GM12878 (cell line): ENCODE measurements at regions not wholly inside any gene's neighbourhood (a gene's known extent, or its start where the extent isn't known, plus 50 kb on each side); places are given as distances from the start of the nearest gene placed in this dataset.

Experiments
- ATAC-seq: fragments of 200-7000 bp; cut with Tn5 transposase; 3 replicates; pipeline ENCODE4 v1.9.1; 2020; ENCODE audit warnings: mild to moderate bottlenecking, moderate library complexity
- BruUV-seq: library from RNA; stranded (reverse); fragments of 400-500 nt; replicated peaks from 2 replicates; lab custom pipeline; 2021; lab: Mats Ljungman, UMichigan
- CTCF ChIA-PET: fragments of 300-600 bp; sonication (Branson Sonifier 250); formaldehyde crosslinking; extraction: SDS; loops from one replicate; lab custom pipeline; 2021; ENCODE audit warnings: inconsistent platforms; lab: Yijun Ruan, JAX
- POLR2A ChIA-PET: fragments of 350-600 bp; formaldehyde crosslinking; extraction: SDS; loops from one replicate; lab custom pipeline; 2021; ENCODE audit warnings: inconsistent platforms; lab: Charles Lee
- RAD21 ChIA-PET: fragments of 300-600 bp; sonication (Branson Sonifier 250); formaldehyde crosslinking; loops from one replicate; lab custom pipeline; 2023; ENCODE audit warnings: antibody characterized with exemption; ENCODE audit not compliant: unreplicated experiment; lab: Charles Lee
- SMC1A ChIA-PET: fragments of 300-600 bp; sonication (Branson Sonifier 250); formaldehyde crosslinking; loops from one replicate; lab custom pipeline; 2023; ENCODE audit not compliant: unreplicated experiment, uncharacterized antibody; lab: Charles Lee
- DNase-seq: peaks from one replicate; pipeline ENCODE4 v3.0.0-alpha.2; 2011; ENCODE audit warnings: low read depth, low spot score
- FAIRE-seq: peaks from 3 replicates; lab custom pipeline; 2011; peaks lifted over from hg19 to GRCh38; lab: Jason Lieb, UNC
- H2AFZ ChIP-seq: 2 replicates; pipeline ENCODE4 v1.6.0; 2011; ENCODE audit warnings: low read depth, low read length, control low read depth; ENCODE audit not compliant: control insufficient read depth
- H3K27ac ChIP-seq: 2 replicates; pipeline ENCODE4 v1.5.1; 2011; ENCODE audit warnings: control low read depth; ENCODE audit not compliant: control insufficient read depth, insufficient read depth
- H3K27me3 ChIP-seq, 2 experiments: replicated peaks in 1 of 2; 2 replicates each; pipeline versions ENCODE4 v1.6.0 to v1.6.1; 2011; ENCODE audit warnings: low read length in 1 of 2; ENCODE audit not compliant: control insufficient read depth in 2 of 2, insufficient read depth in 2 of 2
- H3K36me3 ChIP-seq, 2 experiments: 2 replicates each; pipeline ENCODE4 v1.5.1; 2011; ENCODE audit warnings: low read length in 1 of 2; ENCODE audit not compliant: control insufficient read depth in 2 of 2, insufficient read depth in 2 of 2
- H3K4me1 ChIP-seq: 2 replicates; pipeline ENCODE4 v1.6.1; 2011; ENCODE audit warnings: mild to moderate bottlenecking, low read length, moderate library complexity, mixed read lengths; ENCODE audit not compliant: control insufficient read depth, insufficient read depth
- H3K4me2 ChIP-seq: 2 replicates; pipeline ENCODE4 v1.6.0; 2011; ENCODE audit warnings: control low read depth; ENCODE audit not compliant: control insufficient read depth, insufficient read depth
- H3K4me3 ChIP-seq: fragments of 200-600 bp; sonication (generic); 2 replicates; pipeline ENCODE4 v1.5.1; 2016
- H3K79me2 ChIP-seq: 2 replicates; pipeline ENCODE4 v1.6.0; 2011; ENCODE audit warnings: low read length; ENCODE audit not compliant: control insufficient read depth, insufficient read depth
- H3K9ac ChIP-seq: 2 replicates; pipeline ENCODE4 v1.8.0; 2011; ENCODE audit warnings: low read length, control low read depth, mixed read lengths; ENCODE audit not compliant: control insufficient read depth, insufficient read depth
- H3K9me3 ChIP-seq: replicated peaks from 3 replicates; pipeline ENCODE4 v1.5.1; 2011; ENCODE audit warnings: mild to moderate bottlenecking, low read length; ENCODE audit not compliant: control insufficient read depth, insufficient read depth
- H4K20me1 ChIP-seq: 2 replicates; pipeline ENCODE4 v1.6.0; 2011; ENCODE audit not compliant: control insufficient read depth, insufficient read depth
- RELA ChIP-seq: fragments of 450-650 bp; IDR thresholded peaks from 2 replicates; pipeline ENCODE4 v1.8.0; 2014; ENCODE audit warnings: borderline replicate concordance; ENCODE audit not compliant: partially characterized antibody
- SMC3 ChIP-seq: IDR thresholded peaks from 2 replicates; pipeline ENCODE4 v1.6.1; 2011; ENCODE audit warnings: low read length, improper control_type of control experiment, borderline replicate concordance
- USF1 ChIP-seq: IDR thresholded peaks from 2 replicates; pipeline ENCODE4 v1.6.1; 2011; ENCODE audit warnings: borderline replicate concordance, low read depth, mild to moderate bottlenecking, moderate library complexity, mixed read lengths, low read length; ENCODE audit not compliant: insufficient read depth; ENCODE audit errors: extremely low read length
- YY1 ChIP-seq: IDR thresholded peaks from 2 replicates; pipeline ENCODE4 v1.6.1; 2011; ENCODE audit warnings: low read depth, mild to moderate bottlenecking, low read length
- WGBS: methylation state at CpG from one replicate; pipeline ENCODE4 v1.1.6; 2016; ENCODE audit warnings: low lambda C conversion rate; ENCODE audit not compliant: insufficient replicate concordance, insufficient coverage; ENCODE audit errors: missing lambda C conversion rate; 5-methylcytosine and 5-hydroxymethylcytosine counted together
- in situ Hi-C: fragments of 300-500 bp; cut with MboI; formaldehyde crosslinking; loops from 9 replicates; pipeline ENCODE4 v1.14.3; 2018; ENCODE audit warnings: mixed read lengths
- intact Hi-C: fragments of 100-400 bp; cut with micrococcal nuclease; formaldehyde crosslinking; loops from one replicate; pipeline ENCODE4 v1.14.2; 2022; ENCODE audit not compliant: unreplicated experiment
- TF ChIP-seq, protein P1 (sequence below): IDR thresholded peaks from 2 replicates; pipeline ENCODE4 v1.6.1; 2012; ENCODE audit warnings: low read depth, low read length, improper control_type of control experiment

DNA sequence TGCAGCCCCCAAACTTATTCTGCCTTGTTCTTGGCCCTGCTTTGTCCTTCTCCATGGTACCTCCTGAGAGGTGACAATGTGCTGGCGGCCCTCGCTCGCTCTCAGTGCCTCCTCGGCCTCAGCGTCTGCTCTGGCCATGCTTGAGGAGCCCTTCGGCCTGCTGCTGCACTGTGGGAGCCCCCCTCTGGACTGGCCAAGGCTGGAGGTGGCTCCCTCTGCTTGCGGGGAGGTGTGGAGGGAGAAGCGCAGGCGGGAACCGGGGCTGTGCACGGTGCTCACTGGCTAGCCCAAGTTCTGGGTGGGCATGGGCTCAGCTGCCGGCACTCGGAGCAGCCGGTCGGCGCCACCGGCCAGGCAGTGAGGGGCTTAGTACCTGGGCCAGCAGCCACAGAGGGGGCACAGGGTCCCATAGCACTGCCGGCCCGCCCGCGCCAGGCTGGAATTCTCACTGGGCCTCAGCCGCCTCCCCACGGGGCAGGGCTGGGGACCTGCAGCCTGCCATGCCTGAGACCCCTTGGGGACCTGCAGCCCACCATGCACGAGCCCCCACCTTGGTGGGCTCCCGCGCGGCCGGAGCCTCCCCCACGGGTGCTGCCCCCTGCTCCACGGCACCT, 55.9 kb upstream of the RALGAPA2 start (continued):
- TF ChIP-seq USF1 (no peak), RELA (no peak)
- TF ChIP-seq, all 136 proteins: peak for 0

DNA sequence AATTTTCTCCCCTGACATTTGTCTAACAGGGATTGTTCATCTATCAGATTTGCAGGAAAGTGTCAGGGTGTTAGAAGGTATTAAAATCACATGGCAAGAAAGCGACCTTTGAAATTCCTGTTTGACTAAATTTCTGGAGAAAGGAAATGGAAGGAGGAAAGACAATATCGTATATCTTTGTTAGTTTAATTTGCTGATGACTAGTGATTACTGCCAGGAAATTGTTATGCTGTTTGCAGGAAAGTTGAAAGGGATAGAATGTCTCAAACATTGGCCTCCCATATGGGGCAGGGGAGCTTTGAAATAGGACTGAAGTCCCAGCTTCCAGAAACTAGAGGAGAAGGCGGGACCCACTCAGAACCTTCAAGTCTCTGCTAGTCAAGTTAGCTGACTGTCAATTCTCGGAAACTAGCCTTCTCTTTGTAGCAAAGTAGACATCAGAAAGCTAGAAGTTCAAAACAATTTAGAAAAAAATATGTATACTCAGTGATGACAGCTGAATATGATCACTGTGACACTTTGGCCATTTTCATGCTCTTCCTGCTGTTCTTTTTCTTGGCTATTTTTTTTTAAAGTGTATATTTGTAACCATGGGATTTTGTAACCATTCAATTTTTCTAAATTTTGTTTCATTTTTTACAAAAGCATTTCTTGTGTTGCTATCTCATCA, 53.4 kb upstream of the RALGAPA2 start:
- CTCF ChIA-PET, result interaction anchor here (0.6 to 0.8 kb wide), 2 partner anchors 93 to 671 kb away, joined by 3 to 4 read pairs; no protein-coding TSS in a partner anchor
- intact Hi-C loops, result no loop called here

More for the DNA sequence above, 53.4 kb upstream of the RALGAPA2 start:
- Histone ChIP-seq H4K20me1 (no peaks in the 10 kb centered on the region), H3K27ac (no peak overlapping the region), H3K9me3 (no peaks in the 10 kb centered on the region; the same call in 2 of the 3 replicates), H3K4me2 (no peak overlapping the region), H3K79me2 (no peaks in the 10 kb centered on the region), H3K4me1 (no peaks in the 10 kb centered on the region), H2AFZ (no peak overlapping the region), H3K9ac (no peak overlapping the region), H3K36me3 (no peaks in the 10 kb centered on the region), H3K4me3 (no peak overlapping the region), H3K27me3 (no peaks in the 10 kb centered on the region; a peak in 1 of 4 replicates)
- TF ChIP-seq, protein P1, sequence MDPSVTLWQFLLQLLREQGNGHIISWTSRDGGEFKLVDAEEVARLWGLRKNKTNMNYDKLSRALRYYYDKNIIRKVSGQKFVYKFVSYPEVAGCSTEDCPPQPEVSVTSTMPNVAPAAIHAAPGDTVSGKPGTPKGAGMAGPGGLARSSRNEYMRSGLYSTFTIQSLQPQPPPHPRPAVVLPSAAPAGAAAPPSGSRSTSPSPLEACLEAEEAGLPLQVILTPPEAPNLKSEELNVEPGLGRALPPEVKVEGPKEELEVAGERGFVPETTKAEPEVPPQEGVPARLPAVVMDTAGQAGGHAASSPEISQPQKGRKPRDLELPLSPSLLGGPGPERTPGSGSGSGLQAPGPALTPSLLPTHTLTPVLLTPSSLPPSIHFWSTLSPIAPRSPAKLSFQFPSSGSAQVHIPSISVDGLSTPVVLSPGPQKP, result no peak
- TF ChIP-seq YY1 (no peak), SMC3 (no peak), USF1 (no peak)
- FAIRE-seq, result no peak
- RAD21 ChIA-PET, result no interaction called here
- POLR2A ChIA-PET, result no interaction called here
- in situ Hi-C loops, result no loop called here
- no TSS peak for BruUV-seq
- ATAC-seq, result no peak
- 32% methylated on average over 4 of the region's 4 CpGs for WGBS
- no peak for DNase-seq
- SMC1A ChIA-PET, result interaction anchor here (0.6 to 1.5 kb wide), 2 partner anchors 14 to 140 kb away, joined by 3 to 5 read pairs; no protein-coding TSS in a partner anchor
